ENCODE measurements at regions not wholly inside any gene's neighbourhood (a gene's known extent, or its start where the extent isn't known, plus 50 kb on each side); places are given as distances from the start of the nearest gene placed in this dataset.
"Not testable (repeated sequence)": the region's sequence is repeated elsewhere in the genome, so short reads cannot be mapped to it uniquely, and the experiment has no call there.

DNA sequence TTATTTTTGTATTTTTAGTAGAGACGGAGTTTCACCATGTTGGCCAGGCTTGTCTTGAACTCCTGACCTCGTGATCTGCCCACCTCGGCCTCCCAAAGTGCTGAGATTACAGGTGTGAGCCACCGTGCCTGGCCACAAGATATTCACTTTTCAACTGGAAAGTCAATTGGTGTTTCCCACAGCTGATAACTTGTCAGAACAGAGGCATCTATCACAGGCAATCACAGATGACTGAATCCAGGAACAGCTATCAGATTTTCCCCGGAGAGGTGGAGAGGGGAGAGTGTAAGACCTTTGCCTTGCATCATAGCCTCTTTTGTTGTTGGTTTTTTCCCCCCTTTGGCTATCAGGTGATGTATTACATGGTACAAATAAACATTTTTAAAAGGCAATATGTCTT lies 84.5 kb downstream of the GADD45G start:
- H3K4me1 ChIP-seq (ENCODE audit: control insufficient read depth in 3 of 3, insufficient read depth in 3 of 3, low read length in 3 of 3) = peaks cover 15 to 19% (median 17%) of the 10 kb centered on the region in 3 donors
- H3K27me3 ChIP-seq (ENCODE audit: control insufficient read depth in 3 of 3, insufficient read depth in 3 of 3, low read length in 3 of 3); H3K9me3 ChIP-seq (ENCODE audit: control insufficient read depth in 3 of 3, low read length in 3 of 3); H3K9ac ChIP-seq (ENCODE audit: low read depth in 1 of 3, low read length in 3 of 3); H3K36me3 ChIP-seq (ENCODE audit: control insufficient read depth in 3 of 3, insufficient read depth in 3 of 3, low read length in 3 of 3); H3K27ac ChIP-seq (ENCODE audit: low read depth, low read length); H3K4me3 ChIP-seq (ENCODE audit: low read length in 3 of 3): not testable (repeated sequence)

DNA sequence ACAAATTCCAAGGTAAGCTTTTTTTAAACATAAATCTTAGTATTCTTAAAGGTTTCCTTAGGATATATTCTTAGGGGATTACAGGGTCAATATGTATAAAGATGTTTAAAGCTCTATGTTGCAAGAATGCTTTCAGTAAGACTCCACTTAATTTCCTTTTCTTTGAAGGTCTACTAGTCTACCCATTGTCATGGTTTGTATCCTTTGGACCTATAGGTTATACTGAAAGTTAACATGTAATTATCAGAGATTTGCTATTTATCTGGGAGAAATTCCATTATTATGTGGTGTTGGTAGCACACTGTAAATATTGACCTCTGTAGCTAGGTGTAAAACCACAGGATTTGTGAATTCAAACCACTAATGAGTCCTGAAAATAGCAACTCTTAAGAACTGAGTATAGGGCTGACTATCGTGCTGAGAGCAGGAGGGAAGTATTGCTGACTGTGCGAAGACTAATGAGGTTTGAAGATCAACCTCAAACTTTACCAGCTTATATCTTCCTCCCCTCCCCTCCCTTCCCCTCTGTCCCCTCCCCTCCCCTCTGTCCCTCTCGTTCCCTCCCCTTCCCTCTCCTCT lies 85.6 kb downstream of the GADD45G start:
- no peak overlapping the region for H3K4me3 ChIP-seq (ENCODE audit: low read length in 3 of 3)
- peaks cover 7 to 10% (median 8%) of the 10 kb centered on the region in 3 donors for H3K4me1 ChIP-seq (ENCODE audit: control insufficient read depth in 3 of 3, insufficient read depth in 3 of 3, low read length in 3 of 3)
- no peaks in the 10 kb centered on the region for H3K27me3 ChIP-seq (ENCODE audit: control insufficient read depth in 3 of 3, insufficient read depth in 3 of 3, low read length in 3 of 3)
- H3K9ac ChIP-seq (ENCODE audit: low read depth in 1 of 3, low read length in 3 of 3) = no peak overlapping the region
- H3K36me3 ChIP-seq (ENCODE audit: control insufficient read depth in 3 of 3, insufficient read depth in 3 of 3, low read length in 3 of 3) = no peaks in the 10 kb centered on the region
- no peak overlapping the region for H3K27ac ChIP-seq (ENCODE audit: low read depth, low read length)
- no peaks in the 10 kb centered on the region for H3K9me3 ChIP-seq (ENCODE audit: control insufficient read depth in 3 of 3, low read length in 3 of 3)

DNA sequence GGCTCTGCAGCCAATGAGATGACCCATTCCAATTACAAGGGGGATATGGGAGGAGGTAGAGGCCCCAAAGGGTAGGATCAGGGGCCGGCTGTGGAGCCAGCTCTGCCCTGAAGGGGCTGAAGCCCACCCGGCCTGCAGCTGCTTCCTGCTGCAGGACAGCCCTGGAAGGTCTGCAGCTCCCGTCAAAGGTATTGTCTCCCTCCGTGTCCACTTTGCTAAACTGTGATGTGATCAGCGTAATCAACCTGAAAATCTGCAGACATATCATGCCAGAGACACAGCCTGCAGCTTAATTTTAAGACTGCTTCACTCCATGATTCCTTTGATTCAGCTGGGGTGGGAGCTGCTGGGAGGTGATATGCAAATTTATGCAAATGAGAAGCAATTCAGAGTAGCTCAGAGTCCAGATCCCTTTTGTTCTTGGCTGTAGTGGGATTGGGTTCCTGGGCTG lies 90.7 kb downstream of the GADD45G start:
- Histone ChIP-seq H3K4me3 (ENCODE audit: low read length in 3 of 3) (no peak overlapping the region), H3K9ac (ENCODE audit: low read depth in 1 of 3, low read length in 3 of 3) (no peak overlapping the region), H3K36me3 (ENCODE audit: control insufficient read depth in 3 of 3, insufficient read depth in 3 of 3, low read length in 3 of 3) (no peaks in the 10 kb centered on the region), H3K27ac (ENCODE audit: low read depth, low read length) (no peak overlapping the region), H3K4me1 (ENCODE audit: control insufficient read depth in 3 of 3, insufficient read depth in 3 of 3, low read length in 3 of 3) (no peaks in the 10 kb centered on the region), H3K9me3 (ENCODE audit: control insufficient read depth in 3 of 3, low read length in 3 of 3) (no peaks in the 10 kb centered on the region), H3K27me3 (ENCODE audit: control insufficient read depth in 3 of 3, insufficient read depth in 3 of 3, low read length in 3 of 3) (no peaks in the 10 kb centered on the region)

- H3K9me3 ChIP-seq (ENCODE audit: control insufficient read depth in 3 of 3, low read length in 3 of 3); H3K4me3 ChIP-seq (ENCODE audit: low read length in 3 of 3); H3K27me3 ChIP-seq (ENCODE audit: control insufficient read depth in 3 of 3, insufficient read depth in 3 of 3, low read length in 3 of 3); H3K27ac ChIP-seq (ENCODE audit: low read depth, low read length); H3K36me3 ChIP-seq (ENCODE audit: control insufficient read depth in 3 of 3, insufficient read depth in 3 of 3, low read length in 3 of 3); H3K4me1 ChIP-seq (ENCODE audit: control insufficient read depth in 3 of 3, insufficient read depth in 3 of 3, low read length in 3 of 3); H3K9ac ChIP-seq (ENCODE audit: low read depth in 1 of 3, low read length in 3 of 3): not testable (repeated sequence)
Measured at GRCh38 chr9:89695979-89696378, 91.2 kb downstream of the GADD45G start.

GRCh38 chr9:89696780-89697179 lies 92.0 kb downstream of the GADD45G start:
- H3K27me3 ChIP-seq (ENCODE audit: control insufficient read depth in 3 of 3, insufficient read depth in 3 of 3, low read length in 3 of 3) = no peaks in the 10 kb centered on the region
- H3K4me1 ChIP-seq (ENCODE audit: control insufficient read depth in 3 of 3, insufficient read depth in 3 of 3, low read length in 3 of 3) = no peaks in the 10 kb centered on the region

GRCh38 chr9:89697553-89697952 lies 92.7 kb downstream of the GADD45G start:
- no peaks in the 10 kb centered on the region for H3K9me3 ChIP-seq (ENCODE audit: control insufficient read depth in 3 of 3, low read length in 3 of 3)
- H3K36me3 ChIP-seq (ENCODE audit: control insufficient read depth in 3 of 3, insufficient read depth in 3 of 3, low read length in 3 of 3) = no peaks in the 10 kb centered on the region
- H3K4me3 ChIP-seq (ENCODE audit: low read length in 3 of 3) = no peak overlapping the region
- H3K27me3 ChIP-seq (ENCODE audit: control insufficient read depth in 3 of 3, insufficient read depth in 3 of 3, low read length in 3 of 3) = no peaks in the 10 kb centered on the region
- no peaks in the 10 kb centered on the region for H3K4me1 ChIP-seq (ENCODE audit: control insufficient read depth in 3 of 3, insufficient read depth in 3 of 3, low read length in 3 of 3)
- H3K27ac ChIP-seq (ENCODE audit: low read depth, low read length) = no peak overlapping the region
- no peak overlapping the region for H3K9ac ChIP-seq (ENCODE audit: low read depth in 1 of 3, low read length in 3 of 3)

More at GRCh38 chr9:89696780-89697179, 92.0 kb downstream of the GADD45G start:
- Histone ChIP-seq H3K36me3 (ENCODE audit: control insufficient read depth in 3 of 3, insufficient read depth in 3 of 3, low read length in 3 of 3) (no peaks in the 10 kb centered on the region), H3K9me3 (ENCODE audit: control insufficient read depth in 3 of 3, low read length in 3 of 3) (no peaks in the 10 kb centered on the region), H3K27ac (ENCODE audit: low read depth, low read length) (no peak overlapping the region), H3K9ac (ENCODE audit: low read depth in 1 of 3, low read length in 3 of 3) (no peak overlapping the region), H3K4me3 (ENCODE audit: low read length in 3 of 3) (no peak overlapping the region)

DNA sequence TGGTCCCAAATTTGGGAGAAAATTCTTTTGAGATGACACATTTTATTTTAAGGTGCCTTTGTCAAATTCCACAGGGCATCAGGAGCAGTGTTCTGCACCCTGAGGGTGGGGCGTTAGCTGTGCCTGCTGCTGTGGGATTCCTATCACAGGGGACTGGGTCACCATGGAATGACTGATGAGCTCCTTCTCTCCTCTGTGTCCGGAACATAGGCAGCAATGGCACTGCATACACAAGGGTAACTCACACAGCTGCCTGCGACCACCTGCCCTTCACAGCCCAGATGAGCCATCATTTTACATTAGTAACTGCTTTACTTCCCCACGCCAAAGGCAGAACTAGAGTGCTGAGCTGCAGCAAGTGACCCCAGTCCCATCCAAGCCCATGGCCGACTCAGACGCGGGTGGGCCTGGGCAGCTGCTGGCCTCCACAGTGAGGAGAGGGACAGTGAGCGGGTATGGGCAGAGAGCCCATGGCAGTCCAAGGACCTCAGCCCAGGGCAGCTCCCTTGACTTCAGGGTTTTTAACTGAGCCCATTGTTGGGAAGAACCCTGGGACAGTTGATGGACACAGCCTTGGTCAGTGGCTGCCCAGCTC lies 93.7 kb downstream of the GADD45G start:
- H3K36me3 ChIP-seq (ENCODE audit: control insufficient read depth in 3 of 3, insufficient read depth in 3 of 3, low read length in 3 of 3) = no peaks in the 10 kb centered on the region
- H3K27ac ChIP-seq (ENCODE audit: low read depth, low read length) = no peak overlapping the region
- no peaks in the 10 kb centered on the region for H3K9me3 ChIP-seq (ENCODE audit: control insufficient read depth in 3 of 3, low read length in 3 of 3)
- H3K27me3 ChIP-seq (ENCODE audit: control insufficient read depth in 3 of 3, insufficient read depth in 3 of 3, low read length in 3 of 3) = no peaks in the 10 kb centered on the region
- no peak overlapping the region for H3K4me3 ChIP-seq (ENCODE audit: low read length in 3 of 3)
- H3K9ac ChIP-seq (ENCODE audit: low read depth in 1 of 3, low read length in 3 of 3) = no peak overlapping the region
- H3K4me1 ChIP-seq (ENCODE audit: control insufficient read depth in 3 of 3, insufficient read depth in 3 of 3, low read length in 3 of 3) = no peaks in the 10 kb centered on the region

- Histone ChIP-seq H3K36me3 (ENCODE audit: control insufficient read depth in 3 of 3, insufficient read depth in 3 of 3, low read length in 3 of 3) (no peaks in the 10 kb centered on the region), H3K4me1 (ENCODE audit: control insufficient read depth in 3 of 3, insufficient read depth in 3 of 3, low read length in 3 of 3) (no peaks in the 10 kb centered on the region), H3K9me3 (ENCODE audit: control insufficient read depth in 3 of 3, low read length in 3 of 3) (no peaks in the 10 kb centered on the region), H3K4me3 (ENCODE audit: low read length in 3 of 3) (no peak overlapping the region), H3K9ac (ENCODE audit: low read depth in 1 of 3, low read length in 3 of 3) (no peak overlapping the region), H3K27ac (ENCODE audit: low read depth, low read length) (no peak overlapping the region), H3K27me3 (ENCODE audit: control insufficient read depth in 3 of 3, insufficient read depth in 3 of 3, low read length in 3 of 3) (no peaks in the 10 kb centered on the region)
Measured at GRCh38 chr9:89699646-89700045, 94.8 kb downstream of the GADD45G start.

DNA sequence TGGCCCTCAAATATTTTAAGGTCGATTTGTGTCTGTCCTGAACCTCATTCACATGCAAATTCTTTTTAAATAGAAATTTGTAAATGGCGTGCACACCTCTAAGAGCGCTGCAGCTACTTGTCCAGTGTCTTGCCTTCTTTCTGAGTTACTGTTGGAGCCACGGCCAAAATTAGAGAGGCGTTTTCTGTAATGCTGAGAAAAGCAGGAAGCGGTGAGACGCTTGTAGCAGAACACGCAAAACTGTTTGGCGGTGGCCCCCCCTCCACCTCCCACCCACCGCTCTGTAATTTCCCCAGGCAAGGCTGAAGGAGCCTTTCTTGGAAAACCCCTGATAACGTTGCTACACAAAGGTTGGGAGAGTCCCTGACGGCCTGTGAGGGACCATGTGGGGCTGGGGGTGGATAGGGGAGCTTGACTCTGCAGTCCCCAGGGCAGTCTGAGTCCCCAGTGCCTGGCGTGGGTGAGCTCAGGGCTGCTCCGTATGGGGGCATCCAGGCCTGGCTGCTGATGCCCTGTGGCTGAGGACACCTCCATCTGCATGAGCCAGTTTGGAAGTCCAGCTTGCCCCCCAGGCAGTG lies 96.5 kb downstream of the GADD45G start:
- H3K27me3 ChIP-seq (ENCODE audit: control insufficient read depth in 3 of 3, insufficient read depth in 3 of 3, low read length in 3 of 3) = no peaks in the 10 kb centered on the region
- H3K4me1 ChIP-seq (ENCODE audit: control insufficient read depth in 3 of 3, insufficient read depth in 3 of 3, low read length in 3 of 3) = no peaks in the 10 kb centered on the region
- no peak overlapping the region for H3K9ac ChIP-seq (ENCODE audit: low read depth in 1 of 3, low read length in 3 of 3)
- no peaks in the 10 kb centered on the region for H3K9me3 ChIP-seq (ENCODE audit: control insufficient read depth in 3 of 3, low read length in 3 of 3)
- no peak overlapping the region for H3K27ac ChIP-seq (ENCODE audit: low read depth, low read length)
- no peak overlapping the region for H3K4me3 ChIP-seq (ENCODE audit: low read length in 3 of 3)
- no peaks in the 10 kb centered on the region for H3K36me3 ChIP-seq (ENCODE audit: control insufficient read depth in 3 of 3, insufficient read depth in 3 of 3, low read length in 3 of 3)

- Histone ChIP-seq H3K9me3 (ENCODE audit: control insufficient read depth in 3 of 3, low read length in 3 of 3) (no peaks in the 10 kb centered on the region), H3K27ac (ENCODE audit: low read depth, low read length) (no peak overlapping the region), H3K27me3 (ENCODE audit: control insufficient read depth in 3 of 3, insufficient read depth in 3 of 3, low read length in 3 of 3) (no peaks in the 10 kb centered on the region), H3K4me3 (ENCODE audit: low read length in 3 of 3) (no peak overlapping the region), H3K4me1 (ENCODE audit: control insufficient read depth in 3 of 3, insufficient read depth in 3 of 3, low read length in 3 of 3) (no peaks in the 10 kb centered on the region), H3K9ac (ENCODE audit: low read depth in 1 of 3, low read length in 3 of 3) (no peak overlapping the region), H3K36me3 (ENCODE audit: control insufficient read depth in 3 of 3, insufficient read depth in 3 of 3, low read length in 3 of 3) (no peaks in the 10 kb centered on the region)
Measured at GRCh38 chr9:89702401-89702800, 97.6 kb downstream of the GADD45G start.

All from skeletal muscle tissue (tissue), 3 donors.